ENCODE measurements at regions not wholly inside any gene's neighbourhood (a gene's known extent, or its start where the extent isn't known, plus 50 kb on each side); places are given as distances from the start of the nearest gene placed in this dataset.
A peak's percentile ranks its signal among the peaks of the same experiment; 100 is the strongest.
"Not testable (repeated sequence)": the region's sequence is repeated elsewhere in the genome, so short reads cannot be mapped to it uniquely, and the experiment has no call there.

DNA sequence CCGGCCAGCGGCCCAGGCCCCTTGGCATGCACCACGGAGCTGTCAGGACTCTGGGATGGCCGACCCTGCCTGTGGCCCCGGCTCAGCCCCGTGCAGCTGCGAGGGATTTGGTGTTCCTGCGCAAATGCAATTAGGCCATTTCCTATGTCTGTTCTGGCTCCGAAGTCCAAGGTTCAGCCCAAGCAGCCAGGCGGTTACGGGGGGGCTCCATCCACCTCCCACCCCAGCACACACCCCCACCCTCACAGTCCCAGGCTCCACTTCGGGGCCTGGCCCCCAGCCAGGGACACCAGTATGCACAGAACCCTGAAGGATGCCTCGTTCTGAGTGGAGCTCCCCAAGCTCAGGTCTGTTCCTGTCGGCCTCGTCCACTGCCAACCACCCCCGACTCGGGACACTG, 2965.7 kb downstream of the RPIA start:
- peak; percentile 88 for DNase-seq (ENCODE audit: low read depth)

DNA sequence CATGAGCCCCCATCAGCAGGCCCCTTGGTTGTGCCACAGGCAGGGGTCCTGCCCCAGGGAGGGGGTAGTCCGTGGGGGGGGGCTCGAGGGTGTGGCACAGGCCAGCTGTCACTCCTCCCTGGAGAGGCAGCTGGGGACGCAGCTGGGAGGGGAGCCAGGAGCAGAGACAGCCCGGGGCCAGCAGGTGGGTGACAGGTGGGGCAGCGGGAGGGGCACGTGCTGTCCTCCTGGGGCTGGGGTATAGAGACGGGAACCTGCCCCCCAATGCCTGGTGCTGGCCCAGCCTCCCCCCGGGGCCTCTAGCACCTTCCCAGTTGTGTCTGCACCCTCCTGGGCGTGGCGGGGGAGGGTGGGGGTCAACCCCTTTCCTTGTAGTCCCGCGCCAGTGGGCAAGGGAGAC, 2966.9 kb downstream of the RPIA start:
- not testable (repeated sequence) for DNase-seq (ENCODE audit: low read depth)

DNA sequence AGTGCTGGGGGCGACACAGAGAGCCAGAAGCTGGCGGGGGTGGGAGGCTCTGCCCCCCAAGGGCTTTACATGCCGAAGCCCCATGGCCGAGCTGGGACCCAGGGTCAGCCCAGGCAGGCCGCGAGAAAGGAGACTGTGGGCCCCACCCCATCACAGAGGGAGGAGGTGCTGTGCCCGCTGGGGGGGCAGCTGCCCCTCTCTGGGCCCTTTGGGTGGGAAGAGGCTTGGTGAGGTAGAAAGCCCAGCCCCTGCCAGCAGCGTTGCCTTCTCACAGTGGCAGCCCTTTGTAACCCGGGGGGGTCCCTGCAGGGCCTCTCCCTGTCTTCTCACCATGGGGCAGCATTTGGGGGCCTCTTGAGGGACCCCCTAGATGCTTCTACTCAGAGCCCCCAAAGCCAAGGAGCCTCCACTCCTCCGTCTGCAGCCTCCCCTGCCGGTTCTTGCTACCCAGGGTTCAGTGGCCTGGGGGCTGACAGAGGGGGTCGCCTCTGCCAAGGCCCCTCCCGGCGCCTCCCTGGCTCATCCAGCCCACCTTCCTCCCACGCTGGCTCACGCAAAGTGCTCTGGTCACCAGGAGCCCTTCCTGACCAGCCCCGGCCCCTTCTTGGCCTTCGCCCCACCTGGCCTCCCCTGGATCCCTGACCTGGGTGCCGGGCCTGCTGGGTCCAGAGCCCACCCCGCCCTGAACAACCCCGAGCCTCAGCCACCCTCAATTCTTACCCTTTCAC, 2967.9 kb downstream of the RPIA start:
- not testable (repeated sequence) for DNase-seq (ENCODE audit: low read depth)

DNA sequence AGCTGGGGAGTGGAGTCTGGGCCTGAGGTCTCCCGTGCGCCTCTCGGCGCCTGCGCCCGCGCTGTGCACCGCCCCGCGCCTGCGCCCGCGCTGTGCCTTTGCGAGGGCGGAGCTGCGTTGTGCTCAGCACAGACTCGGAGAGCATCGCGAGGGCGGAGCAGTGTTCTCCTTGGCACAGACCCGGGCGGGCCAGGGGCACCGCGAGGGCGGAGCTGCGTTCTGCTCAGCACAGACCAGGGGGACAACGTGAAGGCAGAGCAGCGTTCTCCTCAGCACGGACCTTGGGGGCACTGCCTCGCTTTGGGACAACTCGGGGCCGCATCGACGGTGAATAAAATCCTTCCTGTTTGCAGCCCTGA, 2968.4 kb downstream of the RPIA start:
- peak; percentile 29 for DNase-seq (ENCODE audit: low read depth)

DNA sequence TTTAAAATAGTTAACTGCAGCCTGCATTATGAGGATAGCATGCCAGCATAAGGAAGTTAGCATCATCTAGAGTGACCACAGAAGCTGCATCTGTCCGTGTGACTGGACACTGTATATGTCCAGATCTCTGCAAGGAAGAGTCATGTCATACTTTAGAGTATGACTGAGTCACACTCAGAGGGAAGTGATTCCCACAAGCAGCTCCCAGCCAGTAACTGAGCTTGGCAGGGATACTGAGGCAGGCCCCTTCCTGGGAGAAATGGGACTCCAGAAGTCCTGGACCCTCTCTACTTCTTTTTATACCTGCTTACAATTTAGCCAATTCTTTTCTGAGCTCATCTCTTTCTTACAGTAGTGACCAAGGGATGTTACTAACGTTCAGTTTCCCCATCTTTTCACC, 2975.9 kb downstream of the RPIA start:
- not testable (repeated sequence) for DNase-seq (ENCODE audit: low read depth)

DNA sequence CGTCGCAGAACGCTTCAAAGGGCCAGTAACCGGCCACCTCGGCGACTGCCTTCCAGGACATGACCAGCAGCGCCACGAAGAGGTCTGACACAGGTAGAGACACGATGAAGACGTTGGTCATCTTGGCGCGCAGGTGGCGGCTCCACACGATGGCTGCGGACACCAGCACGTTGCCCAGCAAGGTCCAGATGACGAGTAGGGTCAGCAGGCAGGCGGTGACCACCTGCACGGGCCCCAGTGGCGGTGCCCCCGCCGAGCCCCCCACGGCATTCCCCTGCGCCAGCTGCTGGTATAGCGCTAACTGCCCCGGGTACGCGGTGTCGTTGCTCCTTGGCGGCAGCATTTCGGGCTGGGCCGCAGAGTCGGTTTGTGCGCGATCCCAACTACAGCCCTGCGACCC, 2994.1 kb downstream of the RPIA start:
- not testable (repeated sequence) for DNase-seq (ENCODE audit: low read depth)

DNA sequence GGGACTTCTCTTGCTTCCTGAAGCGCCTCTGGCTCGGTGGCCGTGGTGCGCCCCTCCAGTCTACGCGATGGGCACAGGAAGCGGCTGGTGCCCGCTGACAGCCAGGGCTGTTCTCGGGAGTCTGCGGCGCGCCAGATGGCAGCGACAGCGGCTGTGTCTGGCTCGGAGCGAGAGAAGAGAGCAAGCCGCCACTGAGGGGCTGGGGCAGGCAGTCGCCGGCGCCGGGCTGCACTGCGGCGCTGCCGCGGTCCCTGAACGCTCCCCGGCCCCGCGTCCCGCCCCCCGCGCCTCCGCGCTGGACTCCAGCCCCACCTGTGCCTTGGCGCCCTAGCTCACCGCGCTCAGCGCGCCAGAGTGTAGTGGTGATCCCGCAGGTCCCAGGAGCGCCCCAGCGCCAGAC, 2994.6 kb downstream of the RPIA start:
- not testable (repeated sequence) for DNase-seq (ENCODE audit: low read depth)

Data from iris pigment epithelial cell (primary cell).